SK-N-SH (cell line): ENCODE measurements at regions not wholly inside any gene's neighbourhood (a gene's known extent, or its start where the extent isn't known, plus 50 kb on each side); places are given as distances from the start of the nearest gene placed in this dataset.

Source experiments
- CTCF ChIA-PET: fragments of 300-600, 350-600 bp; formaldehyde crosslinking; extraction: SDS; loops from one replicate; lab custom pipeline; 2021; lab: Yijun Ruan, JAX
- POLR2A ChIA-PET: fragments of 350-600 bp; sonication (Branson Sonifier 250); formaldehyde crosslinking; extraction: SDS; loops from one replicate; lab custom pipeline; 2020; ENCODE audit warnings: antibody characterized with exemption, inconsistent platforms; lab: Yijun Ruan, JAX
- DNase-seq: peaks from one replicate; pipeline ENCODE4 v3.0.0; 2012
- H2AFZ ChIP-seq: fragments of 200-600 bp; sonication (generic); 2 replicates; pipeline ENCODE4 v1.8.1; 2016; ENCODE audit warnings: antibody characterized with exemption, mild to moderate bottlenecking, low read depth
- H3F3A ChIP-seq: fragments of 200-600 bp; sonication (generic); replicated peaks from 2 replicates; pipeline ENCODE3; 2016; ENCODE audit warnings: antibody characterized with exemption, mild to moderate bottlenecking; ENCODE audit not compliant: insufficient read depth
- H3K27ac ChIP-seq, 2 experiments: fragments of 200-500 bp in 1 of 2; fragments of 200-600 bp in 1 of 2; sonication (Bioruptor generic) in 1 of 2; sonication (generic), shearing (Covaris generic) in 1 of 2; 2 replicates each; pipeline versions ENCODE4 v1.5.1 to v1.6.1; 2014 to 2016; ENCODE audit warnings: low read depth in 2 of 2, inconsistent platforms in 1 of 2, low read length in 1 of 2, mild to moderate bottlenecking in 1 of 2, mixed read lengths in 1 of 2
- H3K27me3 ChIP-seq: fragments of 200-600 bp; sonication (generic), shearing (Covaris generic); 2 replicates; pipeline ENCODE4 v1.6.1; 2016; ENCODE audit warnings: mixed run types; ENCODE audit not compliant: insufficient read depth
- H3K36me3 ChIP-seq, 2 experiments: fragments of 200-500 bp in 1 of 2; fragments of 200-600 bp in 1 of 2; sonication (Bioruptor generic) in 1 of 2; sonication (generic) in 1 of 2; replicated peaks in 1 of 2; 2 replicates each; pipeline versions ENCODE3 to v1.5.1; 2014 to 2016; ENCODE audit warnings: low read length in 1 of 2, mild to moderate bottlenecking in 1 of 2; ENCODE audit not compliant: insufficient read depth in 2 of 2, control insufficient read depth in 1 of 2
- H3K4me1 ChIP-seq, 2 experiments: fragments of 200-500 bp in 1 of 2; fragments of 200-600 bp in 1 of 2; sonication (Bioruptor generic) in 1 of 2; sonication (generic), shearing (Covaris generic) in 1 of 2; 2 replicates each; pipeline versions ENCODE4 v1.5.1 to v1.6.1; 2014 to 2016; ENCODE audit warnings: low read depth in 1 of 2, low read length in 1 of 2, mixed run types in 1 of 2; ENCODE audit not compliant: insufficient read depth in 2 of 2, control insufficient read depth in 1 of 2
- H3K4me2 ChIP-seq: fragments of 200-600 bp; sonication (generic), shearing (Covaris generic); 2 replicates; pipeline ENCODE4 v1.6.1; 2017; ENCODE audit warnings: mixed run types
- H3K4me3 ChIP-seq, 2 experiments: fragments of 200-500 bp in 1 of 2; fragments of 200-600 bp in 1 of 2; sonication (Bioruptor generic) in 1 of 2; sonication (generic), shearing (Covaris generic) in 1 of 2; 2 replicates each; pipeline versions ENCODE4 v1.5.1 to v1.8.1; 2014 to 2016; ENCODE audit warnings: low read depth in 2 of 2, inconsistent platforms in 1 of 2, low read length in 1 of 2, mild to moderate bottlenecking in 1 of 2, mixed read lengths in 1 of 2, moderate library complexity in 1 of 2
- H3K79me2 ChIP-seq: fragments of 200-600 bp; sonication (generic); 2 replicates; pipeline ENCODE4 v1.8.1; 2017; ENCODE audit warnings: mild to moderate bottlenecking; ENCODE audit not compliant: insufficient read depth
- H3K9ac ChIP-seq: fragments of 200-600 bp; sonication (generic); 2 replicates; pipeline ENCODE4 v1.6.1; 2017; ENCODE audit warnings: mixed run types
- H3K9me2 ChIP-seq: fragments of 200-600 bp; sonication (generic); 2 replicates; pipeline ENCODE4 v1.6.1; 2017; ENCODE audit warnings: mixed run types
- H3K9me3 ChIP-seq: fragments of 200-600 bp; sonication (generic); 2 replicates; pipeline ENCODE4 v1.6.1; 2017; ENCODE audit warnings: mixed run types, mild to moderate bottlenecking, moderate library complexity
- H4K20me1 ChIP-seq: fragments of 200-600 bp; sonication (generic); 2 replicates; pipeline ENCODE4 v1.6.1; 2017; ENCODE audit warnings: mild to moderate bottlenecking, mixed run types; ENCODE audit not compliant: insufficient read depth
- ELF1 ChIP-seq: IDR thresholded peaks from 2 replicates; pipeline ENCODE4 v1.4.0; 2012
- EP300 ChIP-seq, 2 experiments: IDR thresholded peaks; 2 replicates each; pipeline versions ENCODE4 v1.4.0 to v1.6.1; 2012; ENCODE audit warnings: borderline replicate concordance in 1 of 2, low read depth in 1 of 2, low read length in 1 of 2
- FOSL2 ChIP-seq: IDR thresholded peaks from 2 replicates; pipeline ENCODE4 v1.4.0; 2012; ENCODE audit warnings: low read depth, mild to moderate bottlenecking, moderate library complexity, borderline replicate concordance
- GABPA ChIP-seq: IDR thresholded peaks from 2 replicates; pipeline ENCODE4 v1.4.0; 2012; ENCODE audit warnings: low read depth, mild to moderate bottlenecking
- MEF2A ChIP-seq: IDR thresholded peaks from 2 replicates; pipeline ENCODE4 v1.4.0; 2012; ENCODE audit warnings: low read depth, borderline replicate concordance
- MXI1 ChIP-seq: IDR thresholded peaks from 2 replicates; pipeline ENCODE4 v1.6.1; 2012; ENCODE audit warnings: mild to moderate bottlenecking, low read depth, low read length, improper control_type of control experiment
- PBX3 ChIP-seq: IDR thresholded peaks from 2 replicates; pipeline ENCODE4; 2012
- RCOR1 ChIP-seq: fragments of 150-350 bp; IDR thresholded peaks from 2 replicates; pipeline ENCODE4 v1.6.1; 2017; ENCODE audit warnings: antibody characterized with exemption, low read length
- RFX5 ChIP-seq: IDR thresholded peaks from 2 replicates; pipeline ENCODE4 v1.6.1; 2012; ENCODE audit warnings: mild to moderate bottlenecking, improper control_type of control experiment, low read length
- RXRA ChIP-seq: IDR thresholded peaks from 2 replicates; pipeline ENCODE4 v1.4.0; 2012; ENCODE audit warnings: low read depth, mild to moderate bottlenecking, borderline replicate concordance
- SIN3A ChIP-seq: IDR thresholded peaks from 2 replicates; pipeline ENCODE4 v1.6.1; 2012; ENCODE audit warnings: low read depth, mild to moderate bottlenecking, low read length, moderate library complexity, borderline replicate concordance
- TAF1 ChIP-seq: IDR thresholded peaks from 2 replicates; pipeline ENCODE4 v1.6.1; 2012; ENCODE audit warnings: low read depth, mild to moderate bottlenecking, low read length, moderate library complexity, borderline replicate concordance
- TCF12 ChIP-seq: IDR thresholded peaks from 2 replicates; pipeline ENCODE4 v1.4.0; 2012
- YY1 ChIP-seq: IDR thresholded peaks from 2 replicates; pipeline ENCODE4 v1.4.0; 2012; ENCODE audit warnings: low read depth, mild to moderate bottlenecking
- WGBS: methylation state at CpG from one replicate; pipeline ENCODE4 v1.1.6; 2017; ENCODE audit warnings: low lambda C conversion rate; 5-methylcytosine and 5-hydroxymethylcytosine counted together
- TF ChIP-seq, protein P1 (sequence below): fragments of 200-600 bp; sonication (generic); IDR thresholded peaks from 2 replicates; pipeline ENCODE4 v1.6.1; 2017; ENCODE audit warnings: antibody characterized with exemption, mild to moderate bottlenecking, moderate library complexity
- TF ChIP-seq, protein P2 (sequence below): fragments of 150-350 bp; IDR thresholded peaks from 2 replicates; pipeline ENCODE4 v1.6.1; 2017; ENCODE audit warnings: antibody characterized with exemption, low read length, low read depth, borderline replicate concordance
- TF ChIP-seq, protein P3 (sequence below): IDR thresholded peaks from 2 replicates; pipeline ENCODE4 v1.4.0; 2012; ENCODE audit warnings: low read depth

DNA sequence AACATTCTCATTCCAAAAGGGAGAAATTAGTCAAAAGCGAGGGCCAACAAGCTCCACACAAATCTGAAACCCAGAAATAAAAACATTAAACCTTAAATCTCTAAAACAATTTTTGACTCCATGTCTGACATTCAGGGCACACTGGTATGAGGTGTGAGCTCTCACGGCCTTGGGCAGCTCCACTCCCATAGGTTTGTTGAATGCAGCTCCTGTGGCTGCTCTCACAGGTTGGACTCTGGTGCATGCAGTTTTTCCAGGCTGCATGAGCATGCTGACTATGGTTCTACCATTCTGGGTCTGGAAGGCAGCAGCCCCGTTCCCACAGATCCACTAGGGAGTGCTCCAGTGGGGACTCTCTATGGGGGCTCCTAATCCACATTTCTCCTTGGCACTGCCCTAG lies 887.1 kb upstream of the GHITM start:
- H3K9me2 ChIP-seq = no peaks in the 10 kb centered on the region
- CTCF ChIA-PET = no interaction called here
- H3K9me3 ChIP-seq = no peaks in the 10 kb centered on the region; the same call in 1 of the 2 replicates
- no peaks in the 10 kb centered on the region for H3K79me2 ChIP-seq
- H3K27me3 ChIP-seq = no peaks in the 10 kb centered on the region
- TF ChIP-seq GABPA (no peak), ELF1 (no peak), PBX3 (no peak), RCOR1 (no peak), YY1 (no peak), FOSL2 (no peak), EP300 (IDR thresholded peaks at IDR 0.05; ENCODE audit: borderline replicate concordance in 1 of 2, low read depth in 1 of 2, low read length in 1 of 2) (no peak), MEF2A (no peak), TCF12 (no peak), TAF1 (no peak), SIN3A (no peak), MXI1 (no peak)
- TF ChIP-seq, protein P1, sequence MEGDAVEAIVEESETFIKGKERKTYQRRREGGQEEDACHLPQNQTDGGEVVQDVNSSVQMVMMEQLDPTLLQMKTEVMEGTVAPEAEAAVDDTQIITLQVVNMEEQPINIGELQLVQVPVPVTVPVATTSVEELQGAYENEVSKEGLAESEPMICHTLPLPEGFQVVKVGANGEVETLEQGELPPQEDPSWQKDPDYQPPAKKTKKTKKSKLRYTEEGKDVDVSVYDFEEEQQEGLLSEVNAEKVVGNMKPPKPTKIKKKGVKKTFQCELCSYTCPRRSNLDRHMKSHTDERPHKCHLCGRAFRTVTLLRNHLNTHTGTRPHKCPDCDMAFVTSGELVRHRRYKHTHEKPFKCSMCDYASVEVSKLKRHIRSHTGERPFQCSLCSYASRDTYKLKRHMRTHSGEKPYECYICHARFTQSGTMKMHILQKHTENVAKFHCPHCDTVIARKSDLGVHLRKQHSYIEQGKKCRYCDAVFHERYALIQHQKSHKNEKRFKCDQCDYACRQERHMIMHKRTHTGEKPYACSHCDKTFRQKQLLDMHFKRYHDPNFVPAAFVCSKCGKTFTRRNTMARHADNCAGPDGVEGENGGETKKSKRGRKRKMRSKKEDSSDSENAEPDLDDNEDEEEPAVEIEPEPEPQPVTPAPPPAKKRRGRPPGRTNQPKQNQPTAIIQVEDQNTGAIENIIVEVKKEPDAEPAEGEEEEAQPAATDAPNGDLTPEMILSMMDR = no peak
- TF ChIP-seq, protein P2, sequence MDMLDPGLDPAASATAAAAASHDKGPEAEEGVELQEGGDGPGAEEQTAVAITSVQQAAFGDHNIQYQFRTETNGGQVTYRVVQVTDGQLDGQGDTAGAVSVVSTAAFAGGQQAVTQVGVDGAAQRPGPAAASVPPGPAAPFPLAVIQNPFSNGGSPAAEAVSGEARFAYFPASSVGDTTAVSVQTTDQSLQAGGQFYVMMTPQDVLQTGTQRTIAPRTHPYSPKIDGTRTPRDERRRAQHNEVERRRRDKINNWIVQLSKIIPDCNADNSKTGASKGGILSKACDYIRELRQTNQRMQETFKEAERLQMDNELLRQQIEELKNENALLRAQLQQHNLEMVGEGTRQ = no peak
- H3F3A ChIP-seq = no peaks in the 10 kb centered on the region
- no peaks in the 10 kb centered on the region; a peak in 1 of 4 replicates for H3K4me1 ChIP-seq
- POLR2A ChIA-PET = no interaction called here
- H3K36me3 ChIP-seq = no peaks in the 10 kb centered on the region
- H3K9ac ChIP-seq = no peak overlapping the region
- no peaks in the 10 kb centered on the region for H4K20me1 ChIP-seq
- H3K4me2 ChIP-seq = no peak overlapping the region
- no peak overlapping the region for H3K27ac ChIP-seq
- WGBS = 31% methylated on average over 3 of the region's 3 CpGs
- H2AFZ ChIP-seq = no peak overlapping the region
- no peak overlapping the region for H3K4me3 ChIP-seq
- no peak for DNase-seq

- no peaks in the 10 kb centered on the region; a peak in 1 of 4 replicates for H3K4me1 ChIP-seq
- ChIA-PET CTCF (no interaction called here), POLR2A (no interaction called here)
- TF ChIP-seq ELF1 = no peak
- no peak for TF ChIP-seq GABPA
- TF ChIP-seq, protein P3, sequence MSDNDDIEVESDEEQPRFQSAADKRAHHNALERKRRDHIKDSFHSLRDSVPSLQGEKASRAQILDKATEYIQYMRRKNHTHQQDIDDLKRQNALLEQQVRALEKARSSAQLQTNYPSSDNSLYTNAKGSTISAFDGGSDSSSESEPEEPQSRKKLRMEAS = no peak
- TF ChIP-seq RXRA = no peak
- TF ChIP-seq TAF1 = no peak
- TF ChIP-seq PBX3 = no peak
- no peak for TF ChIP-seq YY1
- TF ChIP-seq RFX5 = no peak
- TF ChIP-seq, all 33 proteins: peak for 0
- Histone ChIP-seq H2AFZ (no peak overlapping the region), H3K9ac (no peak overlapping the region), H3K4me2 (no peak overlapping the region), H3K4me3 (no peak overlapping the region), H3F3A (no peaks in the 10 kb centered on the region), H3K9me3 (no peaks in the 10 kb centered on the region; the same call in 1 of the 2 replicates), H3K27ac (no peak overlapping the region), H3K79me2 (no peaks in the 10 kb centered on the region), H3K36me3 (no peaks in the 10 kb centered on the region), H4K20me1 (no peaks in the 10 kb centered on the region), H3K9me2 (no peaks in the 10 kb centered on the region), H3K27me3 (no peaks in the 10 kb centered on the region)
- no peak for DNase-seq
Observed at GRCh38 chr10:83252596-83252995, 886.7 kb upstream of the GHITM start.
